Gastroesophageal sphincter (tissue), 3 donors: ENCODE measurements at regions not wholly inside any gene's neighbourhood (a gene's known extent, or its start where the extent isn't known, plus 50 kb on each side); places are given as distances from the start of the nearest gene placed in this dataset.

Experiments
- POLR2A ChIP-seq, 2 donors: fragments of 450-650 bp; IDR thresholded peaks; one replicate each; pipeline ENCODE4 v1.6.1; 2017; ENCODE audit warnings: antibody characterized with exemption in 2 of 2, mild to moderate bottlenecking in 2 of 2, moderate library complexity in 1 of 2
- TF ChIP-seq, protein P1 (sequence below), 4 experiments: fragments of 200-600 bp in 2 of 4; fragments of 450-650 bp in 2 of 4; sonication (generic) in 1 of 4; IDR thresholded peaks; one replicate each; pipeline ENCODE4 v1.5.1; 2017 to 2019; ENCODE audit warnings: antibody characterized with exemption in 4 of 4, mild to moderate bottlenecking in 2 of 4, moderate library complexity in 2 of 4

DNA sequence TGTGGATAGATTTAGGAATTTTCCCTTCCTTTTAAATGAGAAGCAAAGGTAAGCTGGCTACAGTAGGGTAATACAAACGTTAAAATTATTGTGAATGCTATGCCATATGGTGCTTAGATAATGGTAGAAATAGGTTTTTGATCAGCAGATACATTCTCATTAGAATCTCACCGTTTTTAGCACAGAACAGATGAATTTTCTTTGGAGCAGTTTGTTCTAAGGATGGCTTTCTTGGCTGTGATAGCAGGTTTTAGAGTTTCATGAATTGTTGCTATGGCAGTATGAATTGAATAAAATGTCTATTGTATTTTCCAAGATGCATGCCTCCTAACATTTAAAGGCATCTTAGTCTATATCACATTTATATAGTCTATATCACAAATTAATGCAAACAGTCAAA is 1394.5 kb downstream of the EPHA7 start:
- TF ChIP-seq, protein P1, sequence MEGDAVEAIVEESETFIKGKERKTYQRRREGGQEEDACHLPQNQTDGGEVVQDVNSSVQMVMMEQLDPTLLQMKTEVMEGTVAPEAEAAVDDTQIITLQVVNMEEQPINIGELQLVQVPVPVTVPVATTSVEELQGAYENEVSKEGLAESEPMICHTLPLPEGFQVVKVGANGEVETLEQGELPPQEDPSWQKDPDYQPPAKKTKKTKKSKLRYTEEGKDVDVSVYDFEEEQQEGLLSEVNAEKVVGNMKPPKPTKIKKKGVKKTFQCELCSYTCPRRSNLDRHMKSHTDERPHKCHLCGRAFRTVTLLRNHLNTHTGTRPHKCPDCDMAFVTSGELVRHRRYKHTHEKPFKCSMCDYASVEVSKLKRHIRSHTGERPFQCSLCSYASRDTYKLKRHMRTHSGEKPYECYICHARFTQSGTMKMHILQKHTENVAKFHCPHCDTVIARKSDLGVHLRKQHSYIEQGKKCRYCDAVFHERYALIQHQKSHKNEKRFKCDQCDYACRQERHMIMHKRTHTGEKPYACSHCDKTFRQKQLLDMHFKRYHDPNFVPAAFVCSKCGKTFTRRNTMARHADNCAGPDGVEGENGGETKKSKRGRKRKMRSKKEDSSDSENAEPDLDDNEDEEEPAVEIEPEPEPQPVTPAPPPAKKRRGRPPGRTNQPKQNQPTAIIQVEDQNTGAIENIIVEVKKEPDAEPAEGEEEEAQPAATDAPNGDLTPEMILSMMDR (IDR thresholded peaks at IDR 0.05), result no peak
- TF ChIP-seq POLR2A (IDR thresholded peaks at IDR 0.05), result no peak
